NOMO-1 (cell line): ENCODE measurements at regions not wholly inside any gene's neighbourhood (a gene's known extent, or its start where the extent isn't known, plus 50 kb on each side); places are given as distances from the start of the nearest gene placed in this dataset.
"Not testable (repeated sequence)": the region's sequence is repeated elsewhere in the genome, so short reads cannot be mapped to it uniquely, and the experiment has no call there.

Experiments
- DNase-seq, 2 experiments: peaks; one replicate each; lab custom pipeline; 2025; ENCODE audit not compliant: unreplicated experiment in 2 of 2; lab: John Stamatoyannopoulos, UW

DNA sequence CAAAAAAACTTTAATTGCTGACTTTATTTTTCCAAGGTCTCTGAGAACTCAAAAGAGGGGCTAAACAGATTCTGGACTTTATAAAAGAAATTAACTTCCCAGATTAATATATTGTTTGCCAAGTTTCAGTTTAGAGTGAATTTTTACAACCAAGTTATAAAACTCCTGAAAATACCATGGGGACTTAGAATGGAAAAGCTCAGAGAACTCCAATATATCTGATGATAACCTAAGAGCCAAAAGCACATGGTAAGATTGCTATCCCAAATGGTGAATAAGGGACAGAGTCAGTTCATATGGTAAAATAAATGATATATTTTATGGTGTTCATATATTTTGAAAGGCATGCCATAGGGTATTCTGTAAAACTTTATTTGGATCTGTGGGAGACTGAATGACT, 470.9 kb downstream of the TTLL7 start:
- DNase-seq = no peak

DNA sequence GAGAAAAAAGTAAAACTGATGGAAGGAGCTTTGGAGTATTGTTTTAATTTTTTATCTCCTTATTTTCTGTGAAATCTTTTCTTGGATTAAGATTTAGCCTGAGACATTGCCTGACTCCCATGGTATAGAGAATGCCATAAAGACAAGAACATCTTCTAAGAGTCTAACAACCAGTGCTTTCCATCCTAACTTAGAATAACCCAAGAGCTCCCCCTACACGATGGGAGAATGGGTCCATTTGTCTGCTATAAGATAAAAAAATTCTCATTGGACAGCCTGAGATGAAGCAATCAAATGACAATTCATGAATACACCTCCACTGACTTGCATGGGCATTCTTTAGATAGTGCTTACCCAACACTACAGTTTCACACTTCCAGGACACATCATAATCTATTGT, 478.1 kb downstream of the TTLL7 start:
- no peak for DNase-seq

DNA sequence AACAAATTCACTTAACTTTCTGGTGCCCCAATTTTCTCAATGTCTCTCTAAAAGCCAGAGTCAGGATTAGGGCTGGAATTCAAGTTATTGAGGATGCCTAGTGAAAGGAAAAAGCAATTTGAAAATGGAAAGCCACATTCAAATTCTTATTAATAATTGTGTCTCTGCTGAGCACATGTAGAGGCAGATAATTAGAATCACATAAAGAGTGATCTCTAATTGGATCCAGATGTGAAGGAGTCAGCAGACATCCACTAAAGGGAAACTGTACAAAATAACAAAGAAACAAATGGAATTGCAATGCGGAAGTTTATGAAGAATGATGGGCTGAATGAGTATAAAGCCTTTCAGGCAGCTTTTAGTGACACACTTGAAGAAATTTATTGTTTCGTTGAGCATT, 482.6 kb downstream of the TTLL7 start:
- DNase-seq = no peak

DNA sequence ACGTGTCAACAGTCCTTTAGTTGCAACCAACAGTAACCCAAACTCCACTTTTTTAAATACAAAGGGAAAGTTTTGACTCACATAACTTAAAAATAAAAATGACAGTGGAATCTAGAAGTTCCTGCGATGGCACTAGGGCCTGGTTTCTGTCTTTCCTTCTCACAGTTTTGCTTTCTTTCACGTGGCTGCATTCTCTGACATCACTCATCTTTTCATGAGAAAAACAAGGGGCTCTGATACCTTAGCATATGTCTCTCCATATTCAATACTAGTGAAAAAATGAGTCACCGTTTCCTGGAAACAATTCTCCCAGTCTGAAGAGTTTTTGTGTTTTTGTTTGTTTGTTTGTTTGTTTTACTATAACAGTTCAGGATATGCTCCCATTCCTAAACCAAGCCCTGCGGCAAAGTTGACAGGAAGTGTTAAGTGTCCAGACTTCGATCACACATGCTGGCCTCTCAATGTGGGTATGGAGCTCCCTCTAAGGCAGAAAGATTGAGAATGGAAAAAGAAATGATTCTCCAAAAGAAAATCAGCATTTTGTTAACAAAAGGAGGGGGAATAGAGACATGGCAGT, 483.3 kb downstream of the TTLL7 start:
- DNase-seq = no peak

DNA sequence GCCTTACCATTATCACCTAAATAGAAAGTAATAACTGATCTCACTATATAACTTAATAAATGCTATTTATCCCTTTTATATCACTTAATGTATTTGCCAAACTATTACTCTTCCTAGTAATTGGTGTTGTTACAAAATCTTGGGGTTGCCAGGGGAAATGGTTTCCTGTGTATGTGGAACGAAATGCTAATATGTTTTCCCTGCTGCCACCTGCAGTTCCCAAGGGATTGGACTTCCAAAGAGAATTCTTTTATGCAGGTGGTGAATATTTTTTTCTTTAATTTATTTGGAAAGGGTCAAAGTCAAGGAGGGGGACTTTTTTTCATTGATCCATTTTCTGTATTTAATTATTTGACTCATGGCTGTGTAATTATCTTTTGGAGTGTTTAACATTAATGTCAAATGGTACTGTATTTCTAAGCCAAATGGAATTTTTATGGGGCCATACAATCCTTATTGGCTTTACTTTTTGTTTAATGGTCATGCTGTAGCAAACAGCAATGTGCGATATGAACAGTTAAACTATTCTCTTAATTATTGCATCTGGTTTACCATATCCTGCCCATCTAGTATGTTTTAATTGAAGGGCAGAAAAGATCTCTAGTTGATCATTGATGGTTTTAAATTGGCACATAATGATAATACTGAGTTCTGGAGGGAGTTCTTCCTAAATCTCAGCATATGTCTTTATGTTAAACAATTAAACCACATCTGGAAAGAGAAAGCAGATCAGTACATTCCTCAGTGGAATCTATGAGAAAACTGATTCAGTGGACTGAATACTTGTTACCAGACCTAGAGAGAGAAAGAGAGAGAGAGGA, 486.3 kb downstream of the TTLL7 start:
- no peak for DNase-seq

DNA sequence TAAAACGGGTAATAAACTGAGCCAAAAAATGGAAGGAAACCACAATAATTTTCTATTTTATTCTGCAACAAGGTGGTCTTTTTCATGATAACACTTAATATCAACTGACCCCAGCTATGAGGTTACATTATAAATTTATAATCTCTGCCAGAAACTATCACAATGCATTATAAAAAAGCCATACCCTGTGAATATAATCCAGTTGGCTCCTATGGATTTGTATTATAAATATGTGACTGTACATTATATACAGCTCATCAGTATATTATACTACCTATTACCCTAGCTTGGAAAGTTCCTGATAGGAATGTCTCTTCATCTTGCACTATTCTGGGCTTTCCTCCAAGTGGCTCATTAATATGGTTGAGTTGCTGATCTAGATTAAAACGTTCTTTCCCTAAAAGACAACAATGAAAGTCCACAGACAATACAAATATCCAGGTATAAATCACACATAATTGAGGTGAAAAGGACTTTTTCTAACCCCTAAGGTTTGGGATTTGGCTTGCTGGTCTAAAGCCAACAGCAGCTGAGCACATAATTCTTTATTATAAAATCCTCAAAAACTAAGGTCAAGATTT, 487.7 kb downstream of the TTLL7 start:
- DNase-seq = no peak

DNA sequence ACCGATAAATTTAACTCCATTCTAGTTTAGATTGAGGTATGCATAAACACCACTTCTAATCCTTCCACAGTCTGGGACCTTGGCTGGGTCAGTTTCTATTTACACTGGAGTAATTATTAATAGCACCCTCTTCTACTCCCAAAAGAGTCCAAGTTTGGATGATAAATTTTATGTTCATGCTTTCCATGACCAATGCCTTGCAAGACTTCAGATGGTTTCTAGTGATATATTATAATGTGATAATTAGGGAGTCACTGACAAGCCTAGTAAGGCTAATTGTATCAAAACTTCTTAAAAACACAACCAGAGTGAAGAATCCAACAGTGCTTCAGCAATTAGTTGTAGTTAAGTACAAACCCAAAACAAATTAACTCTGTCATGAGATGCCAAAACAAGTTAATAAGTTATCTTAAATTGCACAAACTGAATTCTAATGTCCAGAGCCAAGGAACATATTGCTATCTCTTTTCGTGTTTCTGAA, 489.6 kb downstream of the TTLL7 start:
- DNase-seq = no peak

DNA sequence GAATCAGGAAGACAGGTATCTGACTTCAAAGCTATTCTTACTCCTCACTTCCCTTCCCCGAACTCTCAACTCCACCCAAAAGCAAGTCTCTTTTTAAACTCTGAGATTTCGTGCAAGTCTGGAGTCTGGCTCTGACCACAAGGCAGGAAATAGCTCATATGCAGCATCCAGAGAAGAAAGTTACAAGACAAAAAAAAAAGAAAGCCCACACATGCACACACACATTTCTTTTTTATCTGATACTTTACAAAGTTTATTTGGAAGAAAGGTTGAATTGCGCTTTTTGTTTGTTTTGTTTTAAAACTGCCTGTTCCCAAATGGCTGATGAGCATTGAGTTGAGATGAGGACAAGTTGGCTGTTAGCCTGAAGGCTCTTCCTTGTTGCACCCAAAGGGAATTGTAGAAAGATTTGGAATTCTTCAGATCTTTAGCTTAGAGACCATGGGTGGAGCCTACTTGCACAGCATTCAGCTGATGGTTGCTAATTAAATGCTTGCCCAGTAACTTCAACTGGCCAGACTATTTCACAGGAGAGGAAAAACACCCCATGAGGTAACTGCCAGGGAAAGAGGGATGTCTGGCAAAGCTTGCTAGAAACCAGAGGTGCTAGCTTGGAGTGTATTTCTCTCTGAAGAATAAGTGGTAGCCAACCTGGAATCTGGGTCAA, 490.3 kb downstream of the TTLL7 start:
- peak; percentile 37 to 45 for DNase-seq

DNA sequence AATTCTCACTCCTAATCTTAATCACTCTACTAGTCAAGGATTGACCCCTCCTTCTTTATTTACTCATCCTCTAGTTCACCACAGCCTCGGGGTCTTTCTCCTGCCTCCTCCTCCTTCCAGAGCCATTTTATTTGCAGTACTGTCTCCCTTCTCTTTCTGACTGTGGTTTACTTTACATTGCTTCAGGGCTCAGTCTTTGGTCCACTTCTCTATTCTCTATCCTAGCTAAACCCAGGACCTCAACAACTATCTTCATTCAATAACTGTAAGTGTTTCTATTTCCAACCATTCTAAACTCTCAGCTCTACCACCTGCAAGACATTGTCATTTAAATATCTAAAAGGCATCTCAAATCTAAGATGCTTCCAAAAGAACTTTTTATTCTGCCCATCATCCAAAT, 493.8 kb downstream of the TTLL7 start:
- DNase-seq = peak in 1 of 2 experiments; percentile 3

DNA sequence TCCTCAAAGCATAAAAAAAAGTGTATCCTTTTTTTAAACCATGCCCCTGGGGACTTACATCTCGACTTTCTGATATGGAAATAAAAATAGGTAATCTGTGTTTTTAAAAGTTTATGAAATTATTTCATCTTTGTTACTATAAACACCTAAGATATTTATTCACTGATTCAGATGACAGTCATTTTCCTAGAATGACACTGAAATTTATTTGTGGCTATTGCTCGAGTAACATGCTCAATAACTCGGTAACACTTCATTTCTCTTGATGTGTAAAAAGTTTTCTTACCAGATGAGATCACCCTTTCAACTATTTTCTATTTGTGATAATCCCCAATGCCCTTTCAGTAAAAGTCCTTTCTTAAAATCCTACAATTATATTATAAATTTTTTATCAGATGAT, 495.8 kb downstream of the TTLL7 start:
- no peak for DNase-seq

DNA sequence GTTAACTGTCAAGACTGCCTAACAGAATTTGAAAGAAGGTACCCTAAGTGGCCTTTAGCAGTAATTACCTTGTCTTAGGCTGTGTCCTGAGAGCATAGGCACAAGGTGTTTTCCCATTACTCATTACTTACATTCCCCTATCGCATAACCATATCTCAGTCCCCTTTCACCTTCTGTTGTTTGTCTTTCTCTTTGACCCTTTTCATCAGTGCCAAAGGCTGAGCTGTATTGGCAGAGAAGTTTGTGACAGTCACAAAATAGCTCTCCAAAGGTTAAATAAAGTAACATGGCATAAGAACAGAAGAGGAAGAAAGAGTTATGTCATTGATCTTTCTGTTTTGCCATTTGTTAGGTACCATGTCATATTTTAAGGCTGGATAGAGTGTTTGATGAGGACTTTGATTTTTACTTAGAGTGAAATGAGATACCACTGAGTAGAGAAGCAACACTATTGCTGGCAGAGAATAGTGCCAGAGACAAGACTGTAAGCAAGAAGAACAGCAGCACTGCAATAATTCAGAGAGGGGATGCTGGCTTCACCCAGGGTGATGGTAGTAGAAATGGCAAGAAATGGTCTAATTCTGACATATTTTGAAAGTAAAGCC, 497.8 kb downstream of the TTLL7 start:
- DNase-seq = no peak

DNA sequence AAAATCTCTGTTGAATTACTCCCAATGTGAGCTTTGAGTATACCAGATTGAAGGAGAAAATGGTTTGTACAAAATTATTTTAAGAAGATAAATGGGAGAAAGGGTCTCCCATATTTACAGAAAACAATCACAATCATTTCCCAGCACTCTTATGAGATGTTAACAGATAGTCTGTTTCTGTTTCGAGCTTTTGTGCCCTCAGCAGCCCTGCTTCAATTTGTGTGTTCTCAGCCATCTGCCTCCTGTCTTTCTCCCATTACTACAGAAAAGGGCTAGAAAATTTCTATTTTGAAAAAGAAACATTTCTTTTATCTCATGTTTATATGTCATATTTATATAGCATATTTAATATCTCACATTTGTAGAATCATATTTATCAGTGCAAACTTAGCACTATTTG, 498.4 kb downstream of the TTLL7 start:
- DNase-seq = no peak

DNA sequence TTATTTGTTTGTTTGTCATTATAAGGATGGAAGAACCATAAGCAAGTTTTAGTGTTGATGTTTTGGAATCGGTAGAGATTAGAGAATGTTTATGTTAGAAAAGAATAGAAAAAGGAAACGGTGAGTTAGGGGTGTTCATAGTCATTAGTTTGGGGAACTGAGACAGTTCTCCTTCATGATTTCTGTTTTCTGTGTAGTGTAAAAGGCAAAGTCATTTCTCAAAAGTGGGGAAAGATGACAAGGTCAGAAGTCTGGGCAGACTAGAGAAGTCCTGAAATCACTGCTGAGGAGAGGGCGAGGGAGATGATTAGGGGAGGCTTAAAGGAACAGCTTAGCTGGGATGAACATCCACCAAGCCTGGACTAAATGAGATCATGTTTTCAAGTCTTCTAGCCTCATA, 498.9 kb downstream of the TTLL7 start:
- DNase-seq = no peak

DNA sequence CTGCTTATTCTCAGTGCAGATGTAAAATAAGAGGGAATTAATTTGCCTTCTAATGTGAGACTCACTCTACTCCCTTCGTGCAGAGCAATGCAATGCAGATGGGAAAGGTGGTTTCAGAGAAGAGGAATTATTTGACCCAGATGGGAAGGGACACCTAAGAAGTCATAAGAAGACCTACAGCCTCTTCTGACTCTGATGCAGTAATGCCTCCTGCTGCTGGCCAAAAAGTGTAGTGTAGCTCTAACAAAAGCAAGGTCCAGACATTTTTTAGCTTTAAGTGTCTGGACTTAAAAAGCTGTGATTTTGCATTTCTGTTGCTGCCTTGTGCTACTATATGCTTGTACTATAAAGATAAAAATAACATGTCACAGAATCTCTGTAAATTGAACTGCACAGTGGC, 501.4 kb downstream of the TTLL7 start:
- DNase-seq = no peak

DNA sequence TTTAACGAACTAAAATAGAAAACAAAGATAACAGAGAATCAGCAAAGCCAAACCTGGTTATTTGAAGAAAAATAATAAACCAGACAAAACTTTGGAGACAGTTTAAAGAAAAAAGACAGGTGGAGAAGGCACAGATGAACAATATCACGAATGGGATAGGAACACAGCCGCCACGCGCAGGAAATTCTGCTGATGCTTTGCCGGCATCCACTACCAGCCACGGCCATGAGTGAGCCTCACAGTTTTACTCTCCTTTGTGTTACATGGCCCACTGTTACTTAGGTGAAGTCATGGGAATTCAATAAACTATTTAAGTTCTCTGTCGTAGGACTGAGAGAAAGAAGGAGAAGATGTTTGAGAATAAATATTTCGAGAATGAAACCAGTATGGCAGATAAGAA, 503.4 kb downstream of the TTLL7 start:
- no peak for DNase-seq

DNA sequence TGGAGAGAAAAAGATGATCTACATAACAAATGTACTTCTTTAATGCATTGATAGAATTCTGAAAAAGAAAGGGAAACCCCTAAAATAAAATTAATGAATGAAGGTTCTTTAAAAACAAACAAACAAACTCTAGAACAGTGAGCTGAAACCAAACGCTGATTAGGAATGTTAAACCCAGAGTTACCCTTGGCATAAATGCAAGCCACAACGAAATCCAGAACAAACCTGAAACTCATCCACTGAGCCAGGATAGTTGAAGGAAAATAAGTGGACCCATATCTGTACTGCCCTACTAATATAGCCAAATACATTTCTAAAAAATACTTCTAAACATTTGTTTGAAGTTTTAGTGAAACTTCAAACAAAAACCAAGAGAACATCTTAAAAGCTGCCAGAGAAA, 505.3 kb downstream of the TTLL7 start:
- no peak for DNase-seq

DNA sequence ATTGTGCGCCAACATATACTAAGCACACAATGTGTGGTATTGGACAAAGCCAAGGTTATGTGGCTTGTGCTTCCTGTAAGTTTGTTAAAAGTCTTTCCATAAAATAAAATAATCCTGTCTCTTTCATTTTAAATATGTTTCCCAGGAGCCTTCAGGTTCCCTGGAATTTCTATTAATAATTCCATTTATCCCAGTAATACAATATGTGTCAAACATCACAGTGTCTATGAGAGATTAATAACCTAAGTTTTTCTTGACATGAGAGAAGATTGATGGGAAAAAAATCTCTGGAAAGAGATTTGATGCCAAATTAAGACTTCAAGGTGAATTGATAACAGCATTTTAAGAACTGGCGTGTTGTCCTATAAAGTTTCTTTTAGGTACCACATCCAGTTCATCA, 507.0 kb downstream of the TTLL7 start:
- no peak for DNase-seq

DNA sequence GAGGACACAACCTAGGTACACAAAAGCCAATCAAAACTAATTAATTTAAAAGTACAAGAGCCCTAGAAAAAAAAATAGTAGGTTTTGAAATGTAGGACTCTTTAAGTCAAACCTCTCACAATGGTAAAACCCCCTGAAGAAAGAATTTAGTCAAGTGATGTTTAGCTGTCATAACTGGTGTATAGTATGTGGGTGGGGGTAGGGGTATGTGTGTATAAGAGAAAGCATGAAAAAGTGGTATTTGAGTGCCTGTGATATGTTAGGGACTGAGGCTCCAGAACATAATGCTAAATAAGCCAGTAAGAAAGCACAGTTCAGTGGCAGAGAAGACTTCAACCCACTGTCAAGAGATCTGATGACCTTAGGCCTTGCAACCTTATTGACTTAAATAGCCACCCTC, 507.9 kb downstream of the TTLL7 start:
- no peak for DNase-seq

DNA sequence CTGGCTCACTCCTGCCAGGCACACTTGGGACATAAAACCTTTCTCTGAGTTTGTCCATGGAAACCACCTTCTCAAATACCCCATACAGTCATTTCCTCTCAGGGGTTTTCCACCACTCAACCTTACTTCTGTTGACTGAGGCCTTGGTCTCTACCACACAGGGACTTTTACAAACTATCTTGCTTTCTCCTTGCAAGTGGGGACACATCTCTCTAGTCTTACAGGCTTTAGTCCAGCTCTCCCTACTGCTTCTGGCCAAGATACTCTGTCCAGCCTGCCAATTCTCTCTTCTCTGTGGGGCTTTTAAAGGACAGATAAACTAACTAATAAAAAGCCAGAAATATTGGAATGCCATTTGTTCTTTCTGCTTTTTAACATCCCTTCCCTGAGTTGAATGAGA, 510.8 kb downstream of the TTLL7 start:
- DNase-seq = not testable (repeated sequence)

DNA sequence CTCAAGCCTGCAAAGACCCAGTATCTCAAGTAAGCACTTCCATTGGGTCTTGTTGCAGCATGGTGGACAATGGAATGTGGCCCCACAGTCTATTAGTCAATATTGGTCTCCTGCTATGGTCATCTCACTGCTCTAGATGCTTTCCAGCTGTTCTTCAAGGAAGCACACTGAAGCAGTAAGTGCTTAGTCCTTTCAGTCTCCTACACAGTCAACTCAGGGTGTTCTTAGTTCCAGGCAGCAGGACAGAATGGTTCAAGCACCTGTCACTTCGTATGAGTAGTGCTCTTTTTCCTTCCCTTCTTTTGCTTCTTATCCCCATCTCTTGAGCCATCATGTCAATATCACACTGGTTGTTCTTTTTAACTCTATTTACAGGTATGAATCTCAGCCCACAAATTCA, 511.5 kb downstream of the TTLL7 start:
- DNase-seq = not testable (repeated sequence)

DNA sequence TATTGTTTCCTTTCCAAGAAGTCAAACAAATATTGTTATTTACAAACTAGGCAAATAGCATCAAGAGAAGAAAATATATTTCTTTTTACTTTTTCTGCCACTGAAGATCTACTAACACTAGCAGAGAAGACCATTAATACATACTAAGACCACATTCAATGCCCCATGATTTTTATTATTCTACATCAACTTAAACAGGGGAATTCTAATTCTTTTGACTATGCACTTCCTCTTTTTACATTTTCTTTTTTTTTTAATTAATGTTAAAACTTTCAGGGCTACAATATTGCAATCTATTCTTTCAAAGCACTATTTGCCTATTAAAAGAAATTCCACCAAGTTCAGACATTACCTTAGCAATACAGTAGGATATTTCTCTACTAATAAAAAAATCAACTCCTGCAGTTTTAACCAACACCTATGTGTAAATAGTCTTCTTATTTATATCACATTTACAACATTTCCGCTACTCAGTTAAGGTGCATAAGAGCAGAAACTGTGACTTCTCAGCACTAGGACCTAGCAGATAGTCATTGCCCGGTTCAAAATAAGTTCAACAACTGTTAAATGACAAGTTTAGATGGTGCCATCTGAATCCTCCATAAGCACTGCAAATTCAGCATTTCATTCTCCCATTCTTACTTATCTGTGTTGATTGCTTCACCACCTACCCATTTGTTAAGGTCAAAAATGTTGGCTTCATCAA, 513.5 kb downstream of the TTLL7 start:
- DNase-seq = not testable (repeated sequence)
